ENCODE measurements at regions not wholly inside any gene's neighbourhood (a gene's known extent, or its start where the extent isn't known, plus 50 kb on each side); places are given as distances from the start of the nearest gene placed in this dataset.

DNA sequence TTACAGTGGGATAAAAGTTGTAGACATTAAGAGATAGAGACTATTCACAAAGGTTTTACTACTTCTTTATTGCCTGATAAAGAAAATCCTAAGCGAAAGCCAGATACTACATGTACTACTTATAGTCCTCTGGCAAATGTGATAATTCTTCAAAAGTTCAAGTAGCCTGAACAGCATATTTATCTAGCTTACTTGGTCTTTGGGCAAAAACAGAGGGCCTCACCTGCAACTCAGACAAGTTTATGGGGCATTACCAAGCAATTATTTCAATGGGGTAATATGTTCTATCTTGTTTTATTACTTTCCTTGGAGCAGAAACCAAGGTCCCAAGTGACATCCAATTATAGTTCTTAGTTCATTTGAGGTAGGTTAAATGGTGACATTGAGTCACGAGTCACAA, 390.1 kb upstream of the ARHGEF26 start:
- H3F3A ChIP-seq (ENCODE audit: control insufficient read depth, insufficient read depth), result no peaks in the 10 kb centered on the region
- TF ChIP-seq, protein P1, sequence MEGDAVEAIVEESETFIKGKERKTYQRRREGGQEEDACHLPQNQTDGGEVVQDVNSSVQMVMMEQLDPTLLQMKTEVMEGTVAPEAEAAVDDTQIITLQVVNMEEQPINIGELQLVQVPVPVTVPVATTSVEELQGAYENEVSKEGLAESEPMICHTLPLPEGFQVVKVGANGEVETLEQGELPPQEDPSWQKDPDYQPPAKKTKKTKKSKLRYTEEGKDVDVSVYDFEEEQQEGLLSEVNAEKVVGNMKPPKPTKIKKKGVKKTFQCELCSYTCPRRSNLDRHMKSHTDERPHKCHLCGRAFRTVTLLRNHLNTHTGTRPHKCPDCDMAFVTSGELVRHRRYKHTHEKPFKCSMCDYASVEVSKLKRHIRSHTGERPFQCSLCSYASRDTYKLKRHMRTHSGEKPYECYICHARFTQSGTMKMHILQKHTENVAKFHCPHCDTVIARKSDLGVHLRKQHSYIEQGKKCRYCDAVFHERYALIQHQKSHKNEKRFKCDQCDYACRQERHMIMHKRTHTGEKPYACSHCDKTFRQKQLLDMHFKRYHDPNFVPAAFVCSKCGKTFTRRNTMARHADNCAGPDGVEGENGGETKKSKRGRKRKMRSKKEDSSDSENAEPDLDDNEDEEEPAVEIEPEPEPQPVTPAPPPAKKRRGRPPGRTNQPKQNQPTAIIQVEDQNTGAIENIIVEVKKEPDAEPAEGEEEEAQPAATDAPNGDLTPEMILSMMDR (IDR thresholded peaks at IDR 0.05; ENCODE audit: low read depth, low read length, poor library complexity, severe bottlenecking), result no peak
- TF ChIP-seq EZH2phosphoT487 (IDR thresholded peaks at IDR 0.05; ENCODE audit: borderline replicate concordance, low read length), result no peak
- peaks cover 8% of the 10 kb centered on the region; the same call in 1 of the 2 replicates for H3K9me3 ChIP-seq (ENCODE audit: control insufficient read depth, insufficient read depth, low read length)
- no peak overlapping the region for H3K4me3 ChIP-seq (ENCODE audit: low read length)
- H4K20me1 ChIP-seq (ENCODE audit: control insufficient read depth, insufficient read depth, low read depth, low read length), result no peaks in the 10 kb centered on the region
- no peaks in the 10 kb centered on the region for H3K9me2 ChIP-seq (replicated peaks; ENCODE audit: control insufficient read depth, low read length)
- peaks cover 58% of the 10 kb centered on the region for H3K36me3 ChIP-seq (ENCODE audit: control insufficient read depth, low read length)
- H3K27ac ChIP-seq (ENCODE audit: low read depth, low read length), result no peak overlapping the region
- H3K27me3 ChIP-seq (ENCODE audit: control insufficient read depth, low read length), result no peaks in the 10 kb centered on the region
- no peaks in the 10 kb centered on the region for H3K4me1 ChIP-seq (ENCODE audit: control insufficient read depth, low read length)
- H3K79me2 ChIP-seq (ENCODE audit: control insufficient read depth, low read length), result peaks cover 48% of the 10 kb centered on the region
- no peak overlapping the region for H3K4me2 ChIP-seq (ENCODE audit: low read length)

DNA sequence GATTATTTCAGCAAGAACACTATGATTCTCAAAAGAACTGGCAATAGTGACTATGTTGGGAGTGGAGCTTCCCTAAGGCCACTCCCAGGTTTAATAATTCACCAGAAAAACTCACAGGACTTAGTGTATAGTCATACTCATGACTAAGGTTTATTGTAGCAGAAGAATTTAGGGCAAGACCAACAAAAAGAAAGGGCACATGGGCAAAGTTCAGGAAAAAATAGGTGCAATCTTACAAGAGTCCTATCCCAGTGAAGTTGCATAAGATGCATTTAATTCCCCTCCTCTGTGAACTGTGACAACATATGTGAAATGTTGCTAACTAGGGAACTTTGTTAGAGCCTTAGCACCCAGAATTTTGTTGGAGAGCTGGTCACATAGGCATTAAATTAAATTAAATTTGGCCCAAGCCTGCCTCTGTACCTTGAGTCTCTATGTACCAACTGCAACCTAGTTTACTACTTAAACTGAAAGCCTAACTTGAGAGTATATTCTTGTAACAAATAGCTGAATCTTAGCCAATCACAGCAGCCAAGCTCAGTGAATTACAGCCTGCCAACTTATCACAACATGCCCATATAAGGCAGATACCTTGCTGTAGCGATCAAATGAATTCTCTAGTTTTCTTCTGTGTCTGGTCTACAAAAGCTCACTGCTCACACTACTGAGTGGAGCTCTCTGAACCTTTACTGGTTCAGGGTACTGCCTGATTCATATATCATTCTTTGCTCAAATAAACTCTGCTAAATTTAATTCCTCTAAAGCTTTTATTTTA, 386.2 kb upstream of the ARHGEF26 start:
- Histone ChIP-seq H4K20me1 (ENCODE audit: control insufficient read depth, insufficient read depth, low read depth, low read length) (no peaks in the 10 kb centered on the region), H3K9me2 (replicated peaks; ENCODE audit: control insufficient read depth, low read length) (no peaks in the 10 kb centered on the region), H3K27ac (ENCODE audit: low read depth, low read length) (no peak overlapping the region), H3K4me2 (ENCODE audit: low read length) (no peak overlapping the region), H3F3A (ENCODE audit: control insufficient read depth, insufficient read depth) (no peaks in the 10 kb centered on the region), H3K4me1 (ENCODE audit: control insufficient read depth, low read length) (no peaks in the 10 kb centered on the region), H3K27me3 (ENCODE audit: control insufficient read depth, low read length) (no peaks in the 10 kb centered on the region), H3K36me3 (ENCODE audit: control insufficient read depth, low read length) (peaks cover 55% of the 10 kb centered on the region), H3K79me2 (ENCODE audit: control insufficient read depth, low read length) (peaks cover 75% of the 10 kb centered on the region), H3K4me3 (ENCODE audit: low read length) (no peak overlapping the region), H3K9me3 (ENCODE audit: control insufficient read depth, insufficient read depth, low read length) (peaks cover 12% of the 10 kb centered on the region; the same call in 1 of the 2 replicates)
- TF ChIP-seq, protein P1 (IDR thresholded peaks at IDR 0.05; ENCODE audit: low read depth, low read length, poor library complexity, severe bottlenecking), result no peak
- no peak for TF ChIP-seq EZH2phosphoT487 (IDR thresholded peaks at IDR 0.05; ENCODE audit: borderline replicate concordance, low read length)

DNA sequence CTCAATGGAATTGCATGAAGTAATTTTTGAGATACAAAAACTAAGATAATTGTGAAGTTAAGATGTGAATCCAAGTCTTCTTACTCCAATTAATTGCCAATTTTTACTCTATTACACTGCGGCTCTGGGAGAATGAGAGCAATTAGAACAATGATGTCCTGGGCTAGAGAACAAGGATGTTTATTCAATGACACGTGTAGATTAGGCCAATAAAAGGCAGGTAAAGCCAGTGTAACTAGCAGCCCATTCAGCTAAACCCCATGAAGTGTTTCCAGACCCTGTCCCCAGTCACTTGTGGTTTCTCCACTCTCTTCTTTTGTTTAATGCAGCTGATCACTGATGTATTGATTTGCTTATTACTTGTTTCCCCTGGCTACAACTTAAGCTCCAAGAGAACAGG, 381.1 kb upstream of the ARHGEF26 start:
- 0 out of 2 replicates have a peak, but pooled peaks cover 3% of the 10 kb centered on the region for H3K9me3 ChIP-seq (ENCODE audit: control insufficient read depth, insufficient read depth, low read length)
- H3K79me2 ChIP-seq (ENCODE audit: control insufficient read depth, low read length), result peaks cover 89% of the 10 kb centered on the region
- no peaks in the 10 kb centered on the region for H3K27me3 ChIP-seq (ENCODE audit: control insufficient read depth, low read length)
- H3K4me1 ChIP-seq (ENCODE audit: control insufficient read depth, low read length), result peaks cover 38% of the 10 kb centered on the region
- no peak overlapping the region for H3K4me3 ChIP-seq (ENCODE audit: low read length)
- no peak overlapping the region for H3K4me2 ChIP-seq (ENCODE audit: low read length)
- peaks cover 7% of the 10 kb centered on the region for H3F3A ChIP-seq (ENCODE audit: control insufficient read depth, insufficient read depth)
- no peaks in the 10 kb centered on the region for H4K20me1 ChIP-seq (ENCODE audit: control insufficient read depth, insufficient read depth, low read depth, low read length)
- no peak for TF ChIP-seq EZH2phosphoT487 (IDR thresholded peaks at IDR 0.05; ENCODE audit: borderline replicate concordance, low read length)
- TF ChIP-seq, protein P1 (IDR thresholded peaks at IDR 0.05; ENCODE audit: low read depth, low read length, poor library complexity, severe bottlenecking), result no peak
- H3K36me3 ChIP-seq (ENCODE audit: control insufficient read depth, low read length), result peaks cover 58% of the 10 kb centered on the region
- no peak overlapping the region for H3K27ac ChIP-seq (ENCODE audit: low read depth, low read length)
- no peaks in the 10 kb centered on the region for H3K9me2 ChIP-seq (replicated peaks; ENCODE audit: control insufficient read depth, low read length)
